HFF-Myc (cell line): ENCODE measurements at regions not wholly inside any gene's neighbourhood (a gene's known extent, or its start where the extent isn't known, plus 50 kb on each side); places are given as distances from the start of the nearest gene placed in this dataset.

Source experiments
- DNase-seq: peaks from one replicate; pipeline ENCODE4 v3.0.0-alpha.2; 2011; ENCODE audit warnings: low read depth; ENCODE audit errors: extremely low read depth
- H3K4me3 ChIP-seq: replicated peaks from 2 replicates; pipeline ENCODE4 v1.5.1; 2011; ENCODE audit warnings: low read depth, mild to moderate bottlenecking, control low read depth, low read length
- TF ChIP-seq, protein P1 (sequence below): IDR thresholded peaks from 2 replicates; pipeline ENCODE4 v1.5.1; 2012; ENCODE audit warnings: mild to moderate bottlenecking, low read depth, low read length, control low read depth; ENCODE audit errors: missing control alignments

- H3K4me3 ChIP-seq: no peak overlapping the region
- DNase-seq: no peak
- TF ChIP-seq, protein P1, sequence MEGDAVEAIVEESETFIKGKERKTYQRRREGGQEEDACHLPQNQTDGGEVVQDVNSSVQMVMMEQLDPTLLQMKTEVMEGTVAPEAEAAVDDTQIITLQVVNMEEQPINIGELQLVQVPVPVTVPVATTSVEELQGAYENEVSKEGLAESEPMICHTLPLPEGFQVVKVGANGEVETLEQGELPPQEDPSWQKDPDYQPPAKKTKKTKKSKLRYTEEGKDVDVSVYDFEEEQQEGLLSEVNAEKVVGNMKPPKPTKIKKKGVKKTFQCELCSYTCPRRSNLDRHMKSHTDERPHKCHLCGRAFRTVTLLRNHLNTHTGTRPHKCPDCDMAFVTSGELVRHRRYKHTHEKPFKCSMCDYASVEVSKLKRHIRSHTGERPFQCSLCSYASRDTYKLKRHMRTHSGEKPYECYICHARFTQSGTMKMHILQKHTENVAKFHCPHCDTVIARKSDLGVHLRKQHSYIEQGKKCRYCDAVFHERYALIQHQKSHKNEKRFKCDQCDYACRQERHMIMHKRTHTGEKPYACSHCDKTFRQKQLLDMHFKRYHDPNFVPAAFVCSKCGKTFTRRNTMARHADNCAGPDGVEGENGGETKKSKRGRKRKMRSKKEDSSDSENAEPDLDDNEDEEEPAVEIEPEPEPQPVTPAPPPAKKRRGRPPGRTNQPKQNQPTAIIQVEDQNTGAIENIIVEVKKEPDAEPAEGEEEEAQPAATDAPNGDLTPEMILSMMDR: no peak
Measured at GRCh38 chr18:77905011-77905410, 655.4 kb downstream of the GALR1 start.

GRCh38 chr18:77905449-77906055, 655.9 kb downstream of the GALR1 start:
- TF ChIP-seq, protein P1: no peak

GRCh38 chr18:77906103-77906892, 656.6 kb downstream of the GALR1 start:
- no peak for DNase-seq
- no peak overlapping the region for H3K4me3 ChIP-seq
- TF ChIP-seq, protein P1: no peak

More at GRCh38 chr18:77905449-77906055, 655.9 kb downstream of the GALR1 start:
- no peak for DNase-seq
- H3K4me3 ChIP-seq: no peak overlapping the region

DNA sequence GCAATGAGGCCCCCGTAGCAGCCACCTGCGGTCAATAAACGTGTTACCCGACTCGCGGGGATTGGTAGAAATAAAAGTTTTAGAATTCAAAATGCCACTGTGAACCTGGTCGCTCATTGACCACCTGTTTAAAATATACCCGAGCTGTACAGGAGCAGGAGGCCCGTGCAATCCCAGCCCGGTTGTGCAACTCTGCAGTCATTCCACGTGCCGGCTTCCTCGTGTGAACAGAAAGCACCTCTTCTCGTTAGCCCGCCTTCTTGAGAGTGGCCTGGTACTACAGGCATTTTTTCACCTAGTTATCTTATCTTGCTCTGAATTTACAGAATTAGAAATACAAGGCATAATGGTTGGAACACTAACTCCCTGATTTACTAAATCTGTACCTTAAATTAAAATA, 660.7 kb downstream of the GALR1 start:
- H3K4me3 ChIP-seq: no peak overlapping the region
- TF ChIP-seq, protein P1: no peak
- no peak for DNase-seq

DNA sequence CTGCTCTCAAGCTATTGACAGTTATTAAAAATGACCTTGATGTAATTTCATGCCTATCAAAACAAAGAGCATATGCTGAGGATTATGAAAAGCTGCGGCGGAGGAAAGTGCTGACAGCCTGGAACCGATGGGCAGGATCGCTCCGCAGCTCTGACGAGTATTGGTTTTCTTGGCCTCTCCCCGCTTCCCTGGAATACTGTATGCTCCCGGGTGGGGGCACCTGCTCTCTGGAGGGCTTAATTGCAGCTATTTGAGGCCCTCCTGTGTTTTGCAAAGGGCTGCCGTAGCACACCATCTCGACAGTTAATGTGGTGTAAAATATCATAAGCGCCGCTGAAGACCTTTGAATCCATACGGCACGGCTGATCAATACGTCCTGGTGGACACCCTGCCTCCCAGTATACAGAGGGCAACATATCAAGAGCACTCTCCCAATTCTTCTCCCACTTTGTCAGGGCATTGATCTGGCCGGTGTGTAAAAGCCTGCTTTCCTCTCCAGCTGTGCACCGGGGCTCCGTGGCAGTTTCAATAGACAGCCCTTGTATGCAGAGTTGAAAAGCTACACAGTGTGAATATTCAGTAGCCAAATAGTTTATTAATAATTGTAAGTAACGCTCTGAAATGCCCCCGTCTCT, 662.4 kb downstream of the GALR1 start:
- no peak overlapping the region for H3K4me3 ChIP-seq

DNA sequence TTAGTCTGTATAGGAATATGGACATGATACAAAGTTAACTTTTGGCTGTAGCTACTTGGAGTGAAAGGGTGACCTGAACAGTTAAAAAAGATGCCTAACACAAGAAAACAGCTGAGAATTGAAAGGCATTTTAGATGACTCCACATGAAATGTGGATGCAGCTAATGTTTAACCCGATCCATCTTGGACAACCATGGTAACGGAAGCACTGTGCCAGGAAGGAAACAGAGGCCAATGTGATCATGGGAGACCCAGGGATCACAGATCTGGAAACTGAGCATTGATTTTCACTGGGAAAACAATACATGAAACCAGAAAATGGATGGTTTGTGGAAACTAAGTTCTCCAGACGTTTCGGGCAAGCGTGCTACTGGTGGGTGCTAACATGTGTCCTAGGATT, 669.1 kb downstream of the GALR1 start:
- TF ChIP-seq, protein P1: no peak
- H3K4me3 ChIP-seq: no peak overlapping the region
- DNase-seq: no peak

More for the DNA sequence above, 662.4 kb downstream of the GALR1 start:
- no peak for DNase-seq
- TF ChIP-seq, protein P1: no peak
